Uterus (tissue), 2 donors: ENCODE measurements at regions not wholly inside any gene's neighbourhood (a gene's known extent, or its start where the extent isn't known, plus 50 kb on each side); places are given as distances from the start of the nearest gene placed in this dataset.

Experiments used
- CTCF ChIP-seq, 4 experiments: fragments of 200-600 bp in 2 of 4; fragments of 450-650 bp in 2 of 4; sonication (generic) in 2 of 4; IDR thresholded peaks; one replicate each; pipeline ENCODE4 v1.5.1; 2016 to 2019; ENCODE audit warnings: antibody characterized with exemption in 4 of 4, mild to moderate bottlenecking in 2 of 4, moderate library complexity in 1 of 4
- POLR2A ChIP-seq, 2 donors: fragments of 450-650 bp; IDR thresholded peaks; one replicate each; pipeline ENCODE4 v1.6.1; 2016; ENCODE audit warnings: antibody characterized with exemption in 2 of 2, mild to moderate bottlenecking in 1 of 2, moderate library complexity in 1 of 2

DNA sequence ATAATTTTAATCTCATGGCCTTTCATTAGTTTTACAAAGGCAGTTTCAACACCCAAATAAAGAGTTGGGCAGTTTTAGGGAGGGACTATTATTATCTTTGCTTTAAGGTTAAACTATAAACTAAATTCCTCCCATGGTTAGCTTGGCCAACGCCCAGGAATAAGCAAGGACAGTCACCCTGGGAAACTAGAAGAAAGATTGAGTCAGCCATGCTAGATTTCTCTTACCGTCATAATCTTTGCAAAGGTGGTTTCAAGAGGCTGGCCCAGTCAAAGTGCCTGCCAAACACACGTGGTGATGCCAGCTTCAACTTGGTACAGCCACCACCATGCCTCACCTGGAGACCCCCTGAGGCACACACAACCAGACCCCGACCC lies 317.4 kb upstream of the SP8 start:
- TF ChIP-seq CTCF (IDR thresholded peaks at IDR 0.05) (no peak), POLR2A (IDR thresholded peaks at IDR 0.05) (no peak)
